HG02884 (cell line): ENCODE measurements at regions not wholly inside any gene's neighbourhood (a gene's known extent, or its start where the extent isn't known, plus 50 kb on each side); places are given as distances from the start of the nearest gene placed in this dataset.
"Not testable (repeated sequence)": the region's sequence is repeated elsewhere in the genome, so short reads cannot be mapped to it uniquely, and the experiment has no call there.

ENCODE experiments used
- ATAC-seq: cut with Tn5 transposase; IDR thresholded peaks from one replicate; pipeline ENCODE4 v1.9.1; 2021; ENCODE audit warnings: mild to moderate bottlenecking, moderate library complexity; ENCODE audit not compliant: unreplicated experiment

- ATAC-seq, result not testable (repeated sequence)
Observed at GRCh38 chr14:27849193-27849592, 917.4 kb upstream of the FOXG1 start.

GRCh38 chr14:27862684-27863083 lies 903.9 kb upstream of the FOXG1 start:
- ATAC-seq, result no peak

DNA sequence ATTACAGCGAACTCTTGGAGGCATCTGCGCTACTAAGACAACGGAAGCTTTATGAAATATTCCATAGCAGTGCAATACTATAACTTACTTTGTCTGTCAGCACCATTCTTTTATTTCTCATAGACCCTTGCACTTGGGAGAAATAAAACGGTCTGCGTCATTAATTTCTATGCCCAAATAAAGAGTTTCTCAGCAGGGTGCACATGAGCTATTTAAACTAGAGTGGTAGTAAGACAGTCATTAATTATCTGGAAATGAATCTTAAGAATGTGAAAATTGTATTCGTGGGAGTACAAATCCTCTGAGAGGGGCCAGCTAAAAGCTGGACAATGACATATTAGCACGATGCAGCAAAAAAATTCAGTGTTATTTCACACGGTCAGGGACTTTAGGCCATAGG lies 903.4 kb upstream of the FOXG1 start:
- ATAC-seq, result no peak

DNA sequence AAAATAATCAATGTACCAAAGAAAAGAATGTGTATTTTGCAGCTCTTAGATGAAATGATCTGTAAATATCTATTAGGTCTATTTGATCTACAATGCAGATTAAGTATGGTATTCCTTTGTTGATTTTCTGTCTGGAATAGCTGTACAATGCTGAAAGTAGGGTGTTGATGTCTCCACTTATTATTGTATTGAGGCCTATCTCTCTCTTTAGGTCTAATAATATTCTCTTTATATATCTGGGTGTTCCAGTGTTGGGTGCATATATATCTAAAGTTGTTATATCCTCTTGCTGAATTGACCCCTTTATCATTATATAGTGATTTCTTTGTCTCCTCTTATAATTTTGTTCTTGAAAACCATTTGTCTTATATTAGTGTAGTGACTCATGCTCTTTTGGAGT lies 885.5 kb upstream of the FOXG1 start:
- ATAC-seq, result no peak

DNA sequence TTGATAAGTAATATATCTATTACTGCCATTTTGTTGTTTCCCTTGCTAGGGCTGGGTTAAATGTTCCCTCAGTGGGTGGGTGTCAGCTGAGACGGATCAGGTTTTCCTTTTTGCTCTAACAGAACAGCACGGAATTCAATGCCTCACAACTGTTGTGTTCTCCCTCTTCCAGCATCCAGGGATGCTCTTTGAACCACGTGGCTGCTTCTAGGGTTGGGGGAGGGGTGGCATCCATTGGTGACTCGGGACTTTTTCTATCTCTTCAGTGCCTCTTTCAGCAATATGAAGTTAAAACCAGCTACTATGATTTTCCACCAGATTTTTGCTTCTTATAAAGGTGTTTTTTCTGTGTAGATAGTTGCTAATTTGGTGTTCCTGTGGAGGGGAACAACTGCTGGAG lies 884.9 kb upstream of the FOXG1 start:
- no peak for ATAC-seq

DNA sequence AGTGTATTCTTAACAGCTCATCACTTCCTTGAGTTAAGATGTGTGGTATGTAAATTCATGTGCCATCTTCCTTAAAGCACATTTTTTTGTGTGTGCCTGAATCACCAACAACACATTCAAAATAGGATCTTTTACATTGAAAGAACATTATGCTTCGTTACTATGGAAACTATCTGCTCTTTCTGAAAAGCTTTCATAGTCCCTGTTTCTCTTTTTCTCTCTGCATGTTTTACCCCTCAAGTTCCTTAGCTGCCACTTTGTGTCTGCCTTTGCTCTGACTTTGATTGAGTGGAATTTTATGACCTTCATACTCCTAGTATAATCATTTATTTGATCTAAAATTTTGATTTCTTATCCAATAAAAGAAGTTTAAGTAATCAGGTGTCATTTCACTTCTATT lies 880.3 kb upstream of the FOXG1 start:
- no peak for ATAC-seq

GRCh38 chr14:27890259-27890658 lies 876.3 kb upstream of the FOXG1 start:
- no peak for ATAC-seq

DNA sequence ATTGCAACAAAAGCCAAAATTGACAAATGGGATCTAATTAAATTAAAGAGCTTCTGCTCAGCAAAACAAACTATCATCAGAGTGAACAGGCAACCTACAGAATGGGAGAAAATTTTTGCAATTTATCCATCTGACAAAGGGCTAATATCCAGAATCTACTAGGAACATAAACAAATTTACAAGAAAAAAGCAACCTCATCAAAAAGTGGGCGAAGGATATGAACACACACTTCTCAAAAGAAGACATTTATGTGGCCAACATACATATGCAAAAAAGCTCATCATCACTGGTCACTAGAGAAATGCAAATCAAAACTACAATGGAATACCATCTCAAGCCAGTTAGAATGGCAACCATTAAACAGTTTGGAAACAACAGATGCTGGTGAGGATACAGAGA lies 858.1 kb upstream of the FOXG1 start:
- ATAC-seq, result not testable (repeated sequence)

GRCh38 chr14:27916326-27916725 lies 850.3 kb upstream of the FOXG1 start:
- ATAC-seq, result no peak

- no peak for ATAC-seq
Observed at GRCh38 chr14:27917896-27918295, 848.7 kb upstream of the FOXG1 start.

DNA sequence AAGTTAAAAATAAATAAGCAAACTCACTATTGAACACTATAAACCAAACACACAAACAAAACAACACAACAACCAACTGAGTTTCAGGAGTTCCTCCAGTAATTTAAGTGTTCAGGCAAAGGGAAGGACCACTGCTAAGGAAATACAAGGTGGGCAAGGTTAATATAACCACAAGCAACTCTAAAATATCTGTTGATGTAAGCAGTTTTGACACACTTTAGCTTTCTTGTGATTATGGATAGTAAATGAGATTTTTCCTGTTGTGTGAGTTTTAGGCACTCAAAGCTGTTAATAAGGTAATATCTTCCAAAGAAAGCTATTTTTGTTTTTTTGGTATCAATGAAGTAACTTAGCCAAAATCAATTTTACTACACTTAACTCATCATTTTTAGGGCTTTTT lies 839.1 kb upstream of the FOXG1 start:
- no peak for ATAC-seq

- ATAC-seq, result no peak
Observed at GRCh38 chr14:27929797-27930347, 836.7 kb upstream of the FOXG1 start.

DNA sequence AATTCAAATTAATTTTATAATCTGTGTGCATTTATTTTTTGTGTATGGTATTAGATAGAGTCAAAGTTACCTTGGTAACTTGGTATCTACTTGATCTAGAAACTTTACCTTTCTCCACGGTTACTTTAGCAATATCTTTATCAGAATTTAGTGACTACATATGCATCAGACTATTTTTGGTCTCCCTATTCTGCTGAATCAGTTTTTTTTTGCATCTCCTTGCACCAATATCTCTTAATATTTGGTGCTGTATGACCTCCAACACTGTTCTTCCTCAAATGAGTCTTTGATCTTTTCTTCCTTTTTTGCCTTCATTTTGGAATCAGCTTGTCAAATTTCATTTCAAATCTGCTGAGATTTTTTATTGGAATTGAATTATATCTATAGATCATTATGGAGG lies 828.2 kb upstream of the FOXG1 start:
- no peak for ATAC-seq

GRCh38 chr14:27945512-27945911 lies 821.1 kb upstream of the FOXG1 start:
- no peak for ATAC-seq

DNA sequence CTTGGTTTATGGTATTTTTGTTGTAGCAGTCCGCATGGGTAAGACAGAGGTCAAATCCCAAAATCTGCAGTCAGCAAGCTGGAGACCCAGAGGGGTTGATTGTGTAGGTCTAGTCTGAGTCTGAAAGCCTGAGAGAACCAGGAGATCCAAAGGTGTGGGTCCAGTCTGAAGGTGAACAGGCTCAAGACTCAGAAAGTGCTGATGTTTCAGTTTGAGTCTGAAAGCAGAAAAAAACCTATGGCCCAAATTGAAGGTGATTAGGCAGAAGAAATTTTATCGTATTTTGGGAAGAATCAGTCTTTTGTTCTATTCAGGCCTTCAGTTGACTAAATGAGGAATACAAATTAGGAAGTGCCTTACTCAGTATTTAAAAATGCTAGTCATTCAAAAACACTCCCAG lies 807.8 kb upstream of the FOXG1 start:
- no peak for ATAC-seq

DNA sequence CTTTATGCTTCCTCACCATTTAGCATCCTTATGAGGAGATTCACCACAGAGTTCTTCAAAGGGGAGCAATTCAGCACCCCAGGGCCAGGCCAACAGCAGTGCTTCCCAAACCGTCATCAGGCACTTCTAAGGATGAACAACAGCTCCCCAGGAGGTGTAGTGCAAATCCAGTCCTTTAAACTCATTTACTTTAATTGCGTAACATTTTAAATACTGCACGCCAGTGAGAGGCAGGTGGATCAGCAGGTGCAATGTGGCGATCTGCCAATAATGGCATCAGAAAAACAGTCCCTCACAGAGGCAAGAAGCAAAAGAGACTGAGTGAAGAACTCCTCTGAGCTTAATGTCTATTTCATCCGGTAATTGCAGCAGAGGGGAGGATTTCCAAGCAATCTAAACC lies 770.9 kb upstream of the FOXG1 start:
- ATAC-seq, result no peak

DNA sequence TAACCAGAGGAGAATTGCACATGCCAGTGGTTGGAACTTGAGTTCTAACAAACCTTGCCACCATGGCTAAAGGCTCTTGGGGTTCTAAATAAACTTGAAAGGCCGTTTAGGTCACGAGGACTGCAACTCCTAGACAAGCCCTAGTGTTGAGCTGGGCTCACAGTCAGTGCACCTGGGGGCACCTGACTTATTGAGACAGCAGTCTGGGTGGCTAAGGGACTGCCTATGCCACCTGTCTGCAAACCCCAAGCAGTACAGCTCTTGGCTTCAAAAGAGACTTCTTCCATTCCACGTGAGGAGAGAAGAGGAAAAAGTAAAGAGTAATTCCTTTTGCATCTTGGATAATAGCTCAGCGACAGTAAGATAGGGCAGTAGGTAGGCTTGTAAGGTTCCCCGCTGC lies 765.6 kb upstream of the FOXG1 start:
- no peak for ATAC-seq

GRCh38 chr14:28012629-28013415 lies 753.8 kb upstream of the FOXG1 start:
- no peak for ATAC-seq

DNA sequence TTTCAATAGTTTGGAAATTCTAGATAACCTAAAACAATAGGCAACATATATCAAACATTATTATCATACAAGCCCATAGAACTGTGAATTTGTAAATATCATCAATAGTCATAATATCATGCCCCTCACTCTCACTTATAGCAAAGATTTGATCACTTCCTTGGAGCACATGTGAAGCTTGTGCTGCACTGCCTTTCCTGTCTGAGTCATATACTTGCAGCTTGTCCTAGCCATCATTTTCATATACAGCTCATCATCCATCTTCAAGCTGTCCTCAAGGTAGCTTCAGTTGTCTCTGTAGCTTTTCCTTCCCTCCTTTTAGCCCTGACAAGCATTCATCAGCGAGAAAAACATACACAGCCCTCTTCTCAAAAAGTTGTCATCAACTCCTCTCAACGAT lies 746.5 kb upstream of the FOXG1 start:
- ATAC-seq, result no peak

DNA sequence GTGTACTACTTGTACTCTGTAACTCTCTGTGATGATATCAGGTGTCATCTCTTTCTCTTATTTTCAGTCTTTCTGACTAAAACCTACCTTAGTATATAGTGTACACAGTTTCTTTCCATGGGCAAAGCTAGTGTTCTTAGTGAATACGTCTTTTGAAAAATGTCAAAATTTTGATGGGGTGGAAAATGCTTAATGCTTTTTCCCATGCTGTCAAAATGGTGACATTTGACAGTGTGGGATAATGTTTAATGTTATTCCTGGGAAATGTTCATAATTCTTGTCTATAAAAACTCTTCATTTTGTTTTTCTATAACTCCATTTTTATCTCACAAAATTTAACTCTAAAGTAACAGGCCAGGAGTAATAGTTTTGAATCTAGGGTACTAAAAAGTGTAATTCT lies 742.7 kb upstream of the FOXG1 start:
- no peak for ATAC-seq

GRCh38 chr14:28052251-28052650 lies 714.3 kb upstream of the FOXG1 start:
- no peak for ATAC-seq

DNA sequence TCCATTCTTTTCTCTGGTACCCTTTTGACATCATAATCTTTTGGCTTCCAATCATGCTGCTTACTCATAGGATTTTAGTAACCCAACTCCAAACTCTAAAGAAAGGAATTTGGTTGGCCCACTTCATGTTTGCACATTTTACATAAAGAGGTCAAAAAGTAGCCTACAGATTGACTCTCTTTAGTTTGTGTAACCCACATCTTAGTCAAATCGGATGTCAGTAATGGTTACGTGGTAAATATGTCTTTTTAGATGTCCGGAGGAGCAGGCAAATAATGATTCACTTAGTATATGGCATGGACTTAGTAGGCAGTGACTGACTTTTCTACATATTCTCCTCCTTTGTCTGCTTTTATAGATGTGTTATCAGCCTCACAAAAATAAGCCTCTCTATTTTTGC lies 711.6 kb upstream of the FOXG1 start:
- no peak for ATAC-seq
